Ovary (tissue), 7 donors: ENCODE measurements at regions not wholly inside any gene's neighbourhood (a gene's known extent, or its start where the extent isn't known, plus 50 kb on each side); places are given as distances from the start of the nearest gene placed in this dataset.

Experiments
- DNase-seq, 5 donors: peaks; one replicate each; pipeline ENCODE4 v3.0.0-alpha.2; 2019 to 2020
- H3K27ac ChIP-seq, 2 donors: fragments of 200-600 bp; one replicate each; pipeline versions ENCODE4 v1.5.1 to v1.8.0; 2019 to 2022
- H3K27me3 ChIP-seq: fragments of 200-600 bp; one replicate; pipeline ENCODE4 v1.8.0; 2022
- H3K36me3 ChIP-seq: fragments of 200-600 bp; sonication (generic); one replicate; pipeline ENCODE4 v1.5.1; 2019
- H3K4me1 ChIP-seq: one replicate; pipeline ENCODE4 v1.8.1; 2013; ENCODE audit warnings: mild to moderate bottlenecking, moderate library complexity; ENCODE audit not compliant: insufficient read depth
- H3K4me3 ChIP-seq: fragments of 200-600 bp; sonication (generic); one replicate; pipeline ENCODE4 v1.5.1; 2017
- H3K9me3 ChIP-seq, 2 donors: fragments of 200-600 bp in 1 of 2; sonication (generic) in 1 of 2; one replicate each; pipeline versions ENCODE4 v1.5.1 to v1.8.1; 2013 to 2019; ENCODE audit warnings: mild to moderate bottlenecking in 1 of 2, moderate library complexity in 1 of 2
- EP300 ChIP-seq: sonication (generic); formaldehyde crosslinking; IDR thresholded peaks from one replicate; pipeline ENCODE4 v1.6.1; 2017; ENCODE audit warnings: antibody characterized with exemption
- POLR2A ChIP-seq: fragments of 450-650 bp; IDR thresholded peaks from one replicate; pipeline ENCODE4 v1.6.1; 2017; ENCODE audit warnings: antibody characterized with exemption, mild to moderate bottlenecking, moderate library complexity
- WGBS, 3 donors: extraction: QIAGEN DNeasy Blood & Tissue Kit in 1 of 3; methylation state at CpG; one replicate each; pipeline versions ENCODE4 v1.1.5 to v1.1.7; 2013 to 2017; 5-methylcytosine and 5-hydroxymethylcytosine counted together
- intact Hi-C, 4 donors: fragments of 100-400 bp; cut with DNase I; formaldehyde crosslinking; loops; one replicate each; pipeline versions ENCODE4 v1.11.0 to v1.15.1; 2022 to 2023
- TF ChIP-seq, protein P1 (sequence below), 3 donors: fragments of 450-650 bp in 2 of 3; fragments of 200-600 bp in 1 of 3; IDR thresholded peaks; one replicate each; pipeline versions ENCODE4 v1.5.1 to v1.8.0; 2016 to 2022; ENCODE audit warnings: antibody characterized with exemption in 3 of 3, mild to moderate bottlenecking in 1 of 3
- donor health status: DM: no; HTN: no; CAD: no; lungs with moderate emphysema.
- donor health status: DM: no; HTN: no; CAD: no.
- donor health status: Bipolar disorder and iron deficiency.
- donor health status: DM: no; HTN: no; CAD: no.
- donor health status: DM: yes; HTN: yes; CAD: no.

GRCh38 chr2:66340521-66340920 lies 94.4 kb upstream of the MEIS1 start:
- no peak overlapping the region for H3K27ac ChIP-seq
- H3K9me3 ChIP-seq = no peaks in the 10 kb centered on the region
- intact Hi-C loops = no loop called here
- H3K27me3 ChIP-seq = no peaks in the 10 kb centered on the region
- no peak overlapping the region for H3K4me3 ChIP-seq
- TF ChIP-seq EP300 = no peak
- TF ChIP-seq, protein P1, sequence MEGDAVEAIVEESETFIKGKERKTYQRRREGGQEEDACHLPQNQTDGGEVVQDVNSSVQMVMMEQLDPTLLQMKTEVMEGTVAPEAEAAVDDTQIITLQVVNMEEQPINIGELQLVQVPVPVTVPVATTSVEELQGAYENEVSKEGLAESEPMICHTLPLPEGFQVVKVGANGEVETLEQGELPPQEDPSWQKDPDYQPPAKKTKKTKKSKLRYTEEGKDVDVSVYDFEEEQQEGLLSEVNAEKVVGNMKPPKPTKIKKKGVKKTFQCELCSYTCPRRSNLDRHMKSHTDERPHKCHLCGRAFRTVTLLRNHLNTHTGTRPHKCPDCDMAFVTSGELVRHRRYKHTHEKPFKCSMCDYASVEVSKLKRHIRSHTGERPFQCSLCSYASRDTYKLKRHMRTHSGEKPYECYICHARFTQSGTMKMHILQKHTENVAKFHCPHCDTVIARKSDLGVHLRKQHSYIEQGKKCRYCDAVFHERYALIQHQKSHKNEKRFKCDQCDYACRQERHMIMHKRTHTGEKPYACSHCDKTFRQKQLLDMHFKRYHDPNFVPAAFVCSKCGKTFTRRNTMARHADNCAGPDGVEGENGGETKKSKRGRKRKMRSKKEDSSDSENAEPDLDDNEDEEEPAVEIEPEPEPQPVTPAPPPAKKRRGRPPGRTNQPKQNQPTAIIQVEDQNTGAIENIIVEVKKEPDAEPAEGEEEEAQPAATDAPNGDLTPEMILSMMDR (IDR thresholded peaks at IDR 0.05) = no peak
- no peak for TF ChIP-seq POLR2A
- WGBS, 3 donors = 75 to 90% (median 86%) methylated on average over 5 of the region's 5 CpGs
- no peak for DNase-seq
- no peaks in the 10 kb centered on the region for H3K4me1 ChIP-seq
- no peaks in the 10 kb centered on the region for H3K36me3 ChIP-seq

DNA sequence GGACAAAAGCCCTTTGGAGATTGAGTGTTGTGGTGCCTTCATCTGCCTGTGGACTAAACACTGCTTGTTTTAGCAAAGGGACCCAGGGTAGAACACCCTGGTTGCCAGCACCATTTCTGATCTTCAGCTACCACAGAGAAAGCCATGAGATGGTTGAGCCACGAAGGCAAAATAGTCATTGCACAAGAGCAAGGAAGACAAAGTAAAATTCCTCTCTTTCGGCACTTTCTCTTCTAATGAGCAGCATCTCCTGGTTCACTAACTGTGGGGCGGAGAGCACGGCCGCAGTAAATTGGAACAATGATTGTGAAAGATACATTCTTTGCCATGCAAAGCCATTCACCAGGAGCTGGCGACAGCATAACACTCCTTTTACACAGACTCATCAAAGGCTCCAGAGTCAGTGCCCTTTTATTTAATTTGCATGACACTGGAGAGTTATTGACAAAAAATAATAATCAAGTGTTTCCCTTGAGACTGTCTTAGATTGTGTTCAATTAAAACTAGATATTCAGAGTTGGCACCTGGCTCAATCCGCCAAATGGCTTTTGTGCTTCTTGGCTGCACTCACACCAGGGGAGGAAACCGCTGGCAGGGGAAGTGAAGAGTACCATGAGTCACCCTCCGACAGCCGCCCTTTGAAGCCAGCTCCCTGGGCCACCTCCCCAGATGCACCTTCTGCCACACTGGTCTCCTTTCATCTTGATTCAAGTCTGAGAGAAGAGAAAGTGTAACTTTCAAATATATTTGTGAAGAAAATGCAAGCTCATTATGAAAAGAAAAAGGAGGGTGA lies 100.5 kb upstream of the MEIS1 start:
- intact Hi-C loops = no loop called here
- no peak overlapping the region for H3K27ac ChIP-seq
- TF ChIP-seq EP300 (no peak), POLR2A (no peak)
- TF ChIP-seq, protein P1 (IDR thresholded peaks at IDR 0.05) = no peak
- no peaks in the 10 kb centered on the region for H3K27me3 ChIP-seq
- WGBS, 3 donors = 67 to 73% (median 72%) methylated on average over 10 of the region's 10 CpGs
- no peak overlapping the region for H3K4me3 ChIP-seq
- no peak for DNase-seq
- no peaks in the 10 kb centered on the region for H3K9me3 ChIP-seq
- H3K36me3 ChIP-seq = no peaks in the 10 kb centered on the region
- no peaks in the 10 kb centered on the region for H3K4me1 ChIP-seq

- Histone ChIP-seq H3K9me3 (no peaks in the 10 kb centered on the region), H3K27ac (no peak overlapping the region), H3K4me1 (no peaks in the 10 kb centered on the region), H3K27me3 (no peaks in the 10 kb centered on the region), H3K36me3 (no peaks in the 10 kb centered on the region), H3K4me3 (no peak overlapping the region)
- TF ChIP-seq POLR2A (no peak), EP300 (no peak)
- TF ChIP-seq, protein P1 (IDR thresholded peaks at IDR 0.05) = no peak
- no peak for DNase-seq
- intact Hi-C loops = no loop called here
- WGBS, 3 donors = 90 to 91% (median 91%) methylated on average over 5 of the region's 5 CpGs
Observed at GRCh38 chr2:66331176-66331575, 103.7 kb upstream of the MEIS1 start.

DNA sequence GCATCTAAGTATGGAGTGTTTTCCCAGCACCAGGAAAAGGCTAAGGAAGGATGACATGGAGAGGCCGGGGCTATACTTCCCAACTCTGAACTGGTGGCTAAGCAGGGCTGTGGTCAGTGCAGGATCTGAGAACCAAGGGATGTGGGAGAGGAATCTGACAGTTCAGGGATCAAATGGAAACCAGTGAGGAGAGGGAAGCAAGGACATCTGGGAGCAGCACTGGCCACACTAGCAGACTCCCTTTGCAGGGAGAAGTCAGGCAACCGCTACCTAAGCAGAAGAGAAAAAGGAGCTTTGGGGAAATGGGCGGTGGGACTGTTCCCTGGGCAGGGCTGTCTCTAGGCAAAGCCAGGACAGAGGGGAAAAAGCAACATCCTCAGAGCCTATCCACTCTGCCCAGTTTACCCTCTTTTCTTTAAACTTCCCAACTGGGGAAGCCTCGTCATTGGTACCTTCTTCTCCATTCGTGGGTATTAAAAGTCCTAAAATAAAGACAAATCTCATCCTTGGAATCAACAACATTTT lies 105.8 kb upstream of the MEIS1 start:
- Histone ChIP-seq H3K27me3 (no peaks in the 10 kb centered on the region), H3K9me3 (no peaks in the 10 kb centered on the region), H3K27ac (no peak overlapping the region), H3K36me3 (no peaks in the 10 kb centered on the region), H3K4me1 (no peaks in the 10 kb centered on the region), H3K4me3 (no peak overlapping the region)
- TF ChIP-seq, protein P1 (IDR thresholded peaks at IDR 0.05) = no peak
- TF ChIP-seq EP300 (no peak), POLR2A (no peak)
- intact Hi-C loops = no loop called here
- 84 to 90% (median 88%) methylated on average over 5 of the region's 5 CpGs for WGBS, 3 donors
- DNase-seq = no peak
